ENCODE measurements at regions not wholly inside any gene's neighbourhood (a gene's known extent, or its start where the extent isn't known, plus 50 kb on each side); places are given as distances from the start of the nearest gene placed in this dataset.

- no peak overlapping the region for H3K27ac ChIP-seq
- TF ChIP-seq CTCF (IDR thresholded peaks at IDR 0.05), result no peak
- H3K79me2 ChIP-seq, result no peaks in the 10 kb centered on the region
Measured at GRCh38 chr12:19755136-19755535, 315.8 kb downstream of the AEBP2 start.

GRCh38 chr12:19757317-19757877 is 318.1 kb downstream of the AEBP2 start:
- peak; percentile 14 for TF ChIP-seq CTCF (IDR thresholded peaks at IDR 0.05)
- no peak overlapping the region for H2AFZ ChIP-seq

More at GRCh38 chr12:19755136-19755535, 315.8 kb downstream of the AEBP2 start:
- Histone ChIP-seq H3K4me2 (ENCODE audit: low read length) (no peak overlapping the region), H3K4me3 (ENCODE audit: low read depth, low read length) (no peak overlapping the region), H3K4me1 (no peaks in the 10 kb centered on the region), H2AFZ (no peak overlapping the region), H3K9ac (no peak overlapping the region), H3K27me3 (ENCODE audit: control insufficient read depth, insufficient read depth, low read length) (no peaks in the 10 kb centered on the region), H3K9me3 (ENCODE audit: control insufficient read depth, low read length) (no peaks in the 10 kb centered on the region), H3K36me3 (ENCODE audit: control insufficient read depth, insufficient read depth, low read length) (no peaks in the 10 kb centered on the region)

GRCh38 chr12:19759227-19759626 is 319.9 kb downstream of the AEBP2 start:
- H3K4me1 ChIP-seq, result no peaks in the 10 kb centered on the region
- H3K9me3 ChIP-seq (ENCODE audit: control insufficient read depth, low read length), result no peaks in the 10 kb centered on the region
- H3K36me3 ChIP-seq (ENCODE audit: control insufficient read depth, insufficient read depth, low read length), result no peaks in the 10 kb centered on the region
- H3K27ac ChIP-seq, result no peak overlapping the region
- H3K79me2 ChIP-seq, result no peaks in the 10 kb centered on the region
- H3K4me2 ChIP-seq (ENCODE audit: low read length), result no peak overlapping the region
- no peak for TF ChIP-seq CTCF (IDR thresholded peaks at IDR 0.05)
- no peak overlapping the region for H3K9ac ChIP-seq
- no peak overlapping the region for H2AFZ ChIP-seq
- H3K27me3 ChIP-seq (ENCODE audit: control insufficient read depth, insufficient read depth, low read length), result no peaks in the 10 kb centered on the region
- H3K4me3 ChIP-seq (ENCODE audit: low read depth, low read length), result no peak overlapping the region

More at GRCh38 chr12:19757317-19757877, 318.1 kb downstream of the AEBP2 start:
- Histone ChIP-seq H3K9ac (no peak overlapping the region), H3K4me2 (ENCODE audit: low read length) (no peak overlapping the region), H3K79me2 (no peaks in the 10 kb centered on the region), H3K36me3 (ENCODE audit: control insufficient read depth, insufficient read depth, low read length) (no peaks in the 10 kb centered on the region), H3K27me3 (ENCODE audit: control insufficient read depth, insufficient read depth, low read length) (no peaks in the 10 kb centered on the region), H3K27ac (no peak overlapping the region), H3K9me3 (ENCODE audit: control insufficient read depth, low read length) (no peaks in the 10 kb centered on the region), H3K4me1 (no peaks in the 10 kb centered on the region), H3K4me3 (ENCODE audit: low read depth, low read length) (no peak overlapping the region)

GRCh38 chr12:19760611-19761010 is 321.3 kb downstream of the AEBP2 start:
- H3K4me2 ChIP-seq (ENCODE audit: low read length), result no peak overlapping the region
- no peaks in the 10 kb centered on the region for H3K36me3 ChIP-seq (ENCODE audit: control insufficient read depth, insufficient read depth, low read length)
- no peak overlapping the region for H3K27ac ChIP-seq
- H3K27me3 ChIP-seq (ENCODE audit: control insufficient read depth, insufficient read depth, low read length), result no peaks in the 10 kb centered on the region
- TF ChIP-seq CTCF (IDR thresholded peaks at IDR 0.05), result no peak
- H3K4me1 ChIP-seq, result no peaks in the 10 kb centered on the region
- no peaks in the 10 kb centered on the region for H3K79me2 ChIP-seq
- no peak overlapping the region for H2AFZ ChIP-seq
- H3K9ac ChIP-seq, result no peak overlapping the region
- H3K9me3 ChIP-seq (ENCODE audit: control insufficient read depth, low read length), result no peaks in the 10 kb centered on the region
- H3K4me3 ChIP-seq (ENCODE audit: low read depth, low read length), result no peak overlapping the region

GRCh38 chr12:19761463-19761862 is 322.2 kb downstream of the AEBP2 start:
- Histone ChIP-seq H2AFZ (no peak overlapping the region), H3K9me3 (ENCODE audit: control insufficient read depth, low read length) (no peaks in the 10 kb centered on the region), H3K9ac (no peak overlapping the region)

More at GRCh38 chr12:19761463-19761862, 322.2 kb downstream of the AEBP2 start:
- no peak overlapping the region for H3K4me3 ChIP-seq (ENCODE audit: low read depth, low read length)
- H3K79me2 ChIP-seq, result no peaks in the 10 kb centered on the region
- no peaks in the 10 kb centered on the region for H3K4me1 ChIP-seq
- H3K27ac ChIP-seq, result no peak overlapping the region
- no peaks in the 10 kb centered on the region for H3K36me3 ChIP-seq (ENCODE audit: control insufficient read depth, insufficient read depth, low read length)
- no peaks in the 10 kb centered on the region for H3K27me3 ChIP-seq (ENCODE audit: control insufficient read depth, insufficient read depth, low read length)
- TF ChIP-seq CTCF (IDR thresholded peaks at IDR 0.05), result no peak
- H3K4me2 ChIP-seq (ENCODE audit: low read length), result no peak overlapping the region

All from parathyroid adenoma (tissue), 2 donors.